Cardiac muscle cell (in vitro differentiated cells and primary cell): ENCODE measurements at regions not wholly inside any gene's neighbourhood (a gene's known extent, or its start where the extent isn't known, plus 50 kb on each side); places are given as distances from the start of the nearest gene placed in this dataset.
A peak's percentile ranks its signal among the peaks of the same experiment; 100 is the strongest.
"Not testable (repeated sequence)": the region's sequence is repeated elsewhere in the genome, so short reads cannot be mapped to it uniquely, and the experiment has no call there.

Experiments used
- DNase-seq, 2 donors: peaks; one replicate each; pipeline versions ENCODE4 v3.0.0 to v3.0.0-alpha.2; 2010 to 2017; ENCODE audit warnings: low read depth in 1 of 2, low spot score in 1 of 2
- H3K27ac ChIP-seq: fragments of 200-600 bp; sonication (generic); 2 replicates; pipeline ENCODE4 v1.5.1; 2016
- H3K27me3 ChIP-seq: fragments of 200-600 bp; sonication (generic); 2 replicates; pipeline ENCODE4 v1.6.0; 2016; ENCODE audit warnings: control low read depth
- H3K36me3 ChIP-seq: fragments of 200-600 bp; sonication (generic); 2 replicates; pipeline ENCODE4 v1.5.1; 2016; ENCODE audit warnings: control low read depth
- H3K4me1 ChIP-seq: fragments of 200-600 bp; sonication (generic); 2 replicates; pipeline ENCODE4 v1.8.1; 2017; ENCODE audit warnings: low read depth, mild to moderate bottlenecking, mixed run types
- H3K4me3 ChIP-seq: fragments of 200-600 bp; sonication (generic); 2 replicates; pipeline ENCODE4 v1.5.1; 2016; ENCODE audit warnings: mild to moderate bottlenecking
- H3K9me3 ChIP-seq: fragments of 200-600 bp; sonication (generic); 2 replicates; pipeline ENCODE4 v1.5.1; 2017; ENCODE audit warnings: low read depth, mild to moderate bottlenecking, control low read depth
- TF ChIP-seq, protein P1 (sequence below): IDR thresholded peaks from 2 replicates; pipeline ENCODE4 v1.5.1; 2012; ENCODE audit warnings: low read depth, mild to moderate bottlenecking, low read length

- Histone ChIP-seq H3K9me3 (no peaks in the 10 kb centered on the region), H3K4me3 (no peak overlapping the region), H3K27me3 (no peaks in the 10 kb centered on the region), H3K4me1 (no peaks in the 10 kb centered on the region), H3K27ac (no peak overlapping the region), H3K36me3 (no peaks in the 10 kb centered on the region)
- TF ChIP-seq, protein P1, sequence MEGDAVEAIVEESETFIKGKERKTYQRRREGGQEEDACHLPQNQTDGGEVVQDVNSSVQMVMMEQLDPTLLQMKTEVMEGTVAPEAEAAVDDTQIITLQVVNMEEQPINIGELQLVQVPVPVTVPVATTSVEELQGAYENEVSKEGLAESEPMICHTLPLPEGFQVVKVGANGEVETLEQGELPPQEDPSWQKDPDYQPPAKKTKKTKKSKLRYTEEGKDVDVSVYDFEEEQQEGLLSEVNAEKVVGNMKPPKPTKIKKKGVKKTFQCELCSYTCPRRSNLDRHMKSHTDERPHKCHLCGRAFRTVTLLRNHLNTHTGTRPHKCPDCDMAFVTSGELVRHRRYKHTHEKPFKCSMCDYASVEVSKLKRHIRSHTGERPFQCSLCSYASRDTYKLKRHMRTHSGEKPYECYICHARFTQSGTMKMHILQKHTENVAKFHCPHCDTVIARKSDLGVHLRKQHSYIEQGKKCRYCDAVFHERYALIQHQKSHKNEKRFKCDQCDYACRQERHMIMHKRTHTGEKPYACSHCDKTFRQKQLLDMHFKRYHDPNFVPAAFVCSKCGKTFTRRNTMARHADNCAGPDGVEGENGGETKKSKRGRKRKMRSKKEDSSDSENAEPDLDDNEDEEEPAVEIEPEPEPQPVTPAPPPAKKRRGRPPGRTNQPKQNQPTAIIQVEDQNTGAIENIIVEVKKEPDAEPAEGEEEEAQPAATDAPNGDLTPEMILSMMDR, result no peak
- DNase-seq, result peak in 1 of 2 donors; percentile 6
Measured at GRCh38 chr15:77831986-77832385, 199.3 kb upstream of the LINGO1 start.

DNA sequence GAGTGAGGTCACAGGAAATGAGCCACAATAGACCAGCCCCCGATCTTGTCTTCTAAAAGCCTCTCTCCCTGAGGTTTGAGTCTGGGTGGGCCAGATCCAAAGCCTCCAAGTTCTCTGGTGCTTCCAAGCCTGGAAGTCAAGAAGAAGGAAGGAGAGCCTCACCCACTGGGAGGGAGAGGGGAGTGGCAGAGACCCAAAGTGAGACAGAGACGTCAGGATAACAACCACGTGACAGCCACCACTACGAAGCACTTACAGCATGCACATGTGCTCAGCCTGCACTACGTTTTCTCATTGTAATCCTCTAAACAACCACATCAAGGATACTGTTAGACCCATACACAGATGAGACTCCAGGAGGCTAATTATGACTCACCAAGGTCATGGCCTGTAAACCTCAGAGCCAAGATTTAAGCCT is 197.3 kb upstream of the LINGO1 start:
- TF ChIP-seq, protein P1, result no peak
- no peaks in the 10 kb centered on the region for H3K36me3 ChIP-seq
- no peak overlapping the region for H3K27ac ChIP-seq
- no peaks in the 10 kb centered on the region for H3K9me3 ChIP-seq
- H3K27me3 ChIP-seq, result no peaks in the 10 kb centered on the region
- H3K4me1 ChIP-seq, result no peaks in the 10 kb centered on the region
- peak in 1 of 2 donors; percentile 86 for DNase-seq
- H3K4me3 ChIP-seq, result no peak overlapping the region

DNA sequence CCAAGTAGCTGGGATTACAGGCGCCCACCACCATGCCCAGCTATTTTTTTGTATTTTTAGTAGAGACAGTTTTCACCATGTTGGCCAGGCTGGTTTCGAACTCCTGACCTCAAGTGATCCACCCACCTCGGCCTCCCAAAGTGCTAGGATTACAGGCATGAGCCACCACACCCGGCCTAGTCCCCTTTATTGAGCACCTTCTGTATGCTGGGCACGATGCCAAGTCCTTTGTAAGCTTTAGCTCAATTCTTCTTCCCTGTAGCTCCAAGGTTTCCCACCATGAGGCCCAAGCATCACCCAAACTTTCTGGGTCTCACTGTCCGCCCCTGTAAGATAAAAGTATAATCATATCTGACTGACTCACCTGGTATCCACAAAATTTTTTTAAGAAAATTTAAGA is 196.6 kb upstream of the LINGO1 start:
- not testable (repeated sequence) for H3K36me3 ChIP-seq, H3K4me3 ChIP-seq, H3K9me3 ChIP-seq, H3K27me3 ChIP-seq, H3K4me1 ChIP-seq, DNase-seq, H3K27ac ChIP-seq

GRCh38 chr15:77827860-77828259 is 195.1 kb upstream of the LINGO1 start:
- Histone ChIP-seq H3K36me3 (no peaks in the 10 kb centered on the region), H3K4me3 (no peak overlapping the region), H3K27ac (no peak overlapping the region), H3K27me3 (peaks cover 9% of the 10 kb centered on the region), H3K9me3 (no peaks in the 10 kb centered on the region), H3K4me1 (no peaks in the 10 kb centered on the region)
- no peak for DNase-seq
- TF ChIP-seq, protein P1, result no peak

DNA sequence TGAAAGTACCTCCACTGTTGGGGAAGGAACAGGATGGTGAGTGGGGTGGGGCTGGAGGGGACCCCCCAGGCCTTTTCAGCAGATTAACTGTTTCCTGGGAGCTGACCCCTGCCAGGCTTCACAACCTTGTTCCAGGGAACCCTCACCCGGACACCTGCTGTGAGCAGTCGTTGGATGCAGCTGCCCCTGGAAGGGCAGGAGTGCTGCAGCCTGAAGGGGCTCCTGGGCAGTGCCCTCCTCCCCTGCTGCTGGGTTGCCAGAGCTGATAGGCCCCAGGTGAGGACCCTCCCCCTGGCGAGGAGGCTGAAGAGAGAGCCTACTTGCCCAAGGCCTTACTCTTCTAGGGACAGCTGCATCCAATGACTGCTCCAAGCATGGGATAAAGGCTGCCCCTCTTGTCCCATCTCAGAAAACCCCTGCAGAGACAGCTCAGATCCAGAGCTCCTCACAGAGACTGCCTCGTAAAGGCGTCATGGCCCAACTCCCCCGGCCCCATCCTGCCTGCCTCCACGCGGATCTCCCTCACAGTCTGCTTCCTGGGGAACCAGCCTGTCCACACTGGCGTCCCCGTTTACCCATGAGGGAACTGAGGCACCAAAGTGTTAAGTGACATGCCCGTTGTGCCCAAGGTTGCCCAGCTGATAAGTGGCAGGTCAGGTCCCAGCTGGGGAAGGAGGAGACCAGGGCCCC is 193.4 kb upstream of the LINGO1 start:
- Histone ChIP-seq H3K27ac (no peak overlapping the region), H3K9me3 (no peaks in the 10 kb centered on the region), H3K4me3 (no peak overlapping the region), H3K27me3 (peaks cover 25% of the 10 kb centered on the region), H3K36me3 (no peaks in the 10 kb centered on the region), H3K4me1 (no peaks in the 10 kb centered on the region)
- TF ChIP-seq, protein P1, result no peak
- DNase-seq, result no peak

DNA sequence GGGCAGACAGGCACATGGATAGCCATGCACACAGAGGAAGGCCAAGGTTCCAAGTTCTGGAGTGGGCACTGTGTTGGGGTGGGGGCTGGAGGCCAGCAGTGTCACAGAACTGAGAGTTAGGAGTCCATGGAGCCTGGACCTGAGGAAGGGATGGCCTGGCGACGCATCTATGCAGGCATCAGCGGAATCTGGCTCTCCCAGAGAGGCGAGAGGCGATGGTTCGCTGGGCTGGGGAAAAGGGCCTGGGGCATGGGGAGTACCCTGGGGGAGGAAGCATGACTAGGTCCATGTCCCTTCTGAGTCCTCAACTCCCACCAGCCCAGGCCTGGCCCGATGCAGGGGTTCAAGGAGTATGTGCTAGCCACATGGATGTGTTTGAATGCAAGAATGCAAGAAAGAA is 192.8 kb upstream of the LINGO1 start:
- Histone ChIP-seq H3K36me3 (no peaks in the 10 kb centered on the region), H3K9me3 (no peaks in the 10 kb centered on the region), H3K4me3 (no peak overlapping the region), H3K27me3 (peaks cover 31% of the 10 kb centered on the region), H3K27ac (no peak overlapping the region), H3K4me1 (no peaks in the 10 kb centered on the region)
- DNase-seq, result no peak
- TF ChIP-seq, protein P1, result no peak
